ENCODE measurements at regions not wholly inside any gene's neighbourhood (a gene's known extent, or its start where the extent isn't known, plus 50 kb on each side); places are given as distances from the start of the nearest gene placed in this dataset.

GRCh38 chr1:229068270-229068987 is 202.5 kb upstream of the RAB4A start:
- no peak for TF ChIP-seq POLR2A (IDR thresholded peaks at IDR 0.05; ENCODE audit: low read depth, low read length)
- TF ChIP-seq POLR2AphosphoS5 (IDR thresholded peaks at IDR 0.05; ENCODE audit: low read depth, low read length), result no peak
- no peak for TF ChIP-seq SPI1 (IDR thresholded peaks at IDR 0.05; ENCODE audit: low read depth, low read length)
- TF ChIP-seq TAF1 (IDR thresholded peaks at IDR 0.05; ENCODE audit: low read depth, low read length), result no peak
- TF ChIP-seq PAX5 (IDR thresholded peaks at IDR 0.05; ENCODE audit: insufficient read depth, low read length, severe bottlenecking), result no peak
- no peak for TF ChIP-seq POU2F2 (IDR thresholded peaks at IDR 0.05; ENCODE audit: low read depth, low read length)

Data from GM12891 (cell line).